ENCODE measurements at regions not wholly inside any gene's neighbourhood (a gene's known extent, or its start where the extent isn't known, plus 50 kb on each side); places are given as distances from the start of the nearest gene placed in this dataset.

DNA sequence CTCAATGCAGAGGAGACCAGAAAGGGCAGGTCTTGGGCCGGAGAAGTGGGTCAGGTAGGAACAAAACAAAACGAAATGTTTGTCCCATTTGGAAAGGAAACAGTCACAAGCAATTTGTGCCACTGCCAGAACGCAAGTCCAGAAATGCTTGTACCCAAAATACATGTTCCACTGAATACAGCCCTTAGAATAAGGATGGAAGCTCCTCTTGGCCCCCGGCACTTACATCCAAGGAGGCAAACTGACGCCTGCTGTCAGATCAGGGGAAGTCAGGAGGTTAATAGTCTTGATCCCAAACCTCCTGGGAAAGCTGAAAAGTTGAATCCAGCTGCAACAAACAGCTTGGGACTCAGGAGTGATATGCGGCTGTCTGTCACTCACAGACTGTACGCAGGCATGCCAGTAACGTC, 75.9 kb upstream of the GALNT2 start:
- TF ChIP-seq CTCF (IDR thresholded peaks at IDR 0.05) (no peak), POLR2A (IDR thresholded peaks at IDR 0.05) (no peak)

Measured in uterus (tissue), 2 donors.